NCI-H1048 (cell line): ENCODE measurements at regions not wholly inside any gene's neighbourhood (a gene's known extent, or its start where the extent isn't known, plus 50 kb on each side); places are given as distances from the start of the nearest gene placed in this dataset.

Experiments used
- DNase-seq: peaks from one replicate; lab custom pipeline; 2025; lab: John Stamatoyannopoulos, UW

- DNase-seq, result no peak
Observed at GRCh38 chr6:164021589-164022250, 607.2 kb downstream of the QKI start.

GRCh38 chr6:164020142-164020541 is 605.6 kb downstream of the QKI start:
- no peak for DNase-seq

DNA sequence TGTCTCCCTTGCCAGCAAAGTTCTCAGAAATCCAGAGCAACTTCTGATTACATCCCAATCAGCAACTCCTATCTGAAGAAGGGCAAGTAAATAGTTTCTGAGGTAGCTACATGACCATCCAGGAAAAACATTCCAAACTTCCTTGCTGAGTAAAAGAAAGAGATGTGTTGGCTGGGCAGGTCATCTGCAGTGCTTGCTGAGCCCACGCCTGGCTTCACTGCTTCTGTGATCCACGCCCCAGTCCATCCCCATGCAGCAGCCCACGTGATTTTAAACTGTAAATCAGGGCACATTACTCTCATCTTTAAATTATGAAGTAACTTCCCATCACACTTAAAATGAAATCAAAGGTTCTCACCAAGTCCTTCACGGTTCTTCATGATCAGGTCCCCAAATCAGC is 603.6 kb downstream of the QKI start:
- DNase-seq, result no peak

DNA sequence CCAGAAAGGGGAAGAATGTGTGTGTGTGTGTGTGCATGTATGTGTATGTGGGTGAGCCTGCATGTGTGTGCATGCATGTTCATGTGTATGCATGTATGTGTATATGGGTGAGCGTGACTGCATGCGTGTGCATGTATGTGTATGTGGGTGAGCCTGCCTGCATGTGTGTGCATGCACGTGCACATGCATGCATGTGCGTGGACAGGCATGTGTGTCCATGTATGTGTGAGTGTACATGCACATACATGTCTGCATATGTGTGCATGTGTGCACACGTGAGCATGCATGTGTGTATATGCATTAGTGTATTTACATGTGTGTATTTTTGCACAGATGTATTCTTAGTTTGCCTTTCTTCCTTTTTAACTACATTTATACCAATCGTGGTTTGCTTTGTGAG is 601.5 kb downstream of the QKI start:
- no peak for DNase-seq

GRCh38 chr6:164015088-164015484 is 600.6 kb downstream of the QKI start:
- no peak for DNase-seq

DNA sequence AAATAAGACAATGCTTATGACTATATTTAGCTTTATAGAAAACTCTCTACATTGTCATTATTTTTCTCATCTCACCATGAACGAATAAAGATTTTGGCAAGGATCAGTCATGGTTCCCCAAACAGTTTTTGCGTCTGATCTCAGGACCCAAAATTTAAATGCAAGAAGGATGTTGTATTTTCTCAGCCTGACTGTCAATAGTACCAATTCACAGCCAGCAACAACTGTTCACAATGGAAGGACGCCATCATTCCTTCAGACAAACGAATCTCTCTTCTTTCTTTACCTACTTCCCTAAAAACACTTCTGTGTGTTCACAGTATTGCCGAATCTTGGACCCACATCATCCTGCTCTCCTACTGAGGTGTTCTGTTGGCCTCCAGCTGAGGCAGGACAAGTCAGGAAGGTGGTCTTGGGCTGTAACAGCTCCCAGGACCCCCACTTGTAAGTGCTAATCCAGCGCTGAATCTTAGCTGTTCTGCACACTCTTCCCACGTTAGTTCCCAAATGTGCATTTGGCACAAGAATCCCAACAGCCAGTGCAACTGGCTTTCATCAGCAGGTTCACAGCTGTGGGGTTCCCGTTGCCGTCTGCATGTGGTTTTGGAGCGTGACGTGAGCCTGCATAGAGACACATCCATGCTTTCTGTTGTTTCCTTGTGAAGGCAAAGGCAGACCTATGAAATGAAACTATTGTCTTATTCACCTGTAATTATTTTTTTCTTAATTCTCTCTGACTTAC is 600.0 kb downstream of the QKI start:
- DNase-seq, result no peak

DNA sequence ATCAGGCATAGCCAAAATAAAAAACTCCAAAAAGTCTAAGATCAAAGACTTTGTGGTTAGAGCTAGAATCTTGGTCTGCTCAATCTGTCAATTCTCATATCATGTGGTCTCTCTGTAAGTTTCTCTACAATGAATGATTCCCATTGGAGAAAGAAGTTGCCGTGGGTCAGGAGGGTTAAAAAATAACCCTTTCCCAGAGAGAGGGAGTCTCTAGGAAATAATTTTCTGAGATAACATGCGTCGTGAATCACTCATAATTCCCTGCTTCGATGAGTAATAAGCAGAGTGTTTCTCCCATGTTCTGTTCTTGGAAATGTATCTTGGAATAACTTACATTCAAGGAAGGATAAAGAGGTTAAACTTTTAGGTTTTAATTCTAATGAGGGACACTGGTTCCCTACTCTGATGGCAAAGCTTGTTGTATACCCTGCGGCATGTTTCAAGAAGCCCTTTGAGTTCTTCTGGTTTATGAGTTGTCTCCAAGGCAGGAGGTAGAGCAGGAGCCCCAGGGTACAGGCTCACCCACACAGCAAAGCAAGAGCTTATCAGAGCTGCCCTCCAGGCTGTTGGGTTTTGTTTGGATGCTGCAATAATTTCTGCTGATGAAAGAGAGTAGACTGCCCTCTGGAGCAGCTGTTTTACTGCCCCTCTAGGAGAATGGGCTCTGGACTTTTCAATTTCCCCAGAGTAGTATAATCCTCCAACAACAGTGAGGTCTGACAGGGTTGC is 599.1 kb downstream of the QKI start:
- DNase-seq, result no peak

DNA sequence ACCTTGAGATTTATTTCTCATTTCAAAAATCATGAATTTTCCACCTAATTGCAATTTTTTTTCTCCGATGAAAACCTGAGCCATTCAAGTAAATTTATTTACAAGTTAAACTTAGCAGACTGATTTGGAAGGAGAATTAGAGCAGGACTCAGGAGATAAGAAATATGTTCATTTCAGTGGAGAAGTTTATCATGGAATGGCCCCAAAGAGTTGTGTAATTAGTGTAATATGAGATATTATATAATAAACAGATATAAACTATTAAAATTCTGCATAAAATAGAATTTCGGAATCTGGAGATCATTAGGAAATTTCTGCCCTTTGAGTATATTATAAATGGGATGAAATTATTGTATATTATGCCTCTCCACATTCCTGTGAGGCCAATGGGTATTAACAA is 596.8 kb downstream of the QKI start:
- no peak for DNase-seq

DNA sequence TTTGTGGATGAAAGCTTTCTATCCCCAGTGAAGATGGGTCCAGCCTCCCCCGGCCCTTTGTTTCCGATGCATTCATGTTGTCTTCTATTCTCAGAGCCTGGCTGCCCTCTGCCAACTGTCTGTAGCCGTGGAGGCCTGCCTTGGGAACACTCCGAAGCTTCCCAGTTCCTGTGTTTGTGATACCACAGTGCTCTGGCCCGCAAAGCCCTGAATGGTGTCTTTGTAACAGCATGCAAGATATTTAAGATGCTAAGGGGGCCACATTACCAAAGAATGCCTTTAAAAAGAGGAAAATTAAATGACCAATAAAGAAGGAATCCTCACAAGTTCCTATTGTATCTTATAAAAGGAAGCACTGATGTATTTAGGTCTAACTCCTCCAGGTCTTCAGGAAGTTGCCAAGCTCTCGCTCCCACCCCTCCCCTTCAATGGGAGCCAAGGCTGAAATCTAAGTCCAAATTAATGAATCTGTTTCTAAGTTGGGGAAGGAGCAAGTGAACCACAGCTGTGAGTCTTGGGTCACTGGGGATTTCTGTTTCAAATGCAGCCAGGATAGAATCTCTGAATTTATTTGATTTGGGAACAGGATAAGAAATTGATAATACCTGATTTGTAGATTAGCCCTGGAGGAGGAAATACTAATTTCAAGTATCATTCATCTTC is 596.1 kb downstream of the QKI start:
- no peak for DNase-seq

- no peak for DNase-seq
Observed at GRCh38 chr6:164008902-164009301, 594.4 kb downstream of the QKI start.

- no peak for DNase-seq
Observed at GRCh38 chr6:164007881-164008280, 593.4 kb downstream of the QKI start.

GRCh38 chr6:164006459-164006858 is 591.9 kb downstream of the QKI start:
- no peak for DNase-seq

- DNase-seq, result no peak
Observed at GRCh38 chr6:164005004-164005711, 590.6 kb downstream of the QKI start.

DNA sequence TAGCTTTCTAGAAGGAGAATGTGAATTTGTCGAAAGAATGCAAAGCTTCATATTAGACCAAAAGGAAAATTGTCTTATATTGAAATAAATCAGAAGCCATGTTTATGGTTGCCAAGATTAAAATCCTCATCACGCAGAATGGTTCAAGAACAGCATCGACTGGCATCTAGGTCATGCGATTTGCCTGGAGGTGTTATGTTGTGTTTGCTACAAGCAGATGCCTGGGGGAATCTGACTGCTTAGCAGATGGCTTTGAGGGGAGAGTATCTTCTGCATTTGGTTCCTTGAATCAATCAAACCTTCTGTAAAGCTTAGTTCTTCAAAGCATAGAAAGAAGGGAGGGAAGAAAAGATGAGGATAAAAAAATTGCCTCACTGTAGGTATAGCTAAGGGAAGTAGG is 585.8 kb downstream of the QKI start:
- DNase-seq, result no peak

- no peak for DNase-seq
Observed at GRCh38 chr6:163999475-164000125, 585.1 kb downstream of the QKI start.

- DNase-seq, result no peak
Observed at GRCh38 chr6:163998496-163998895, 584.0 kb downstream of the QKI start.

- no peak for DNase-seq
Observed at GRCh38 chr6:163996491-163996890, 582.0 kb downstream of the QKI start.

GRCh38 chr6:163994566-163994965 is 580.0 kb downstream of the QKI start:
- no peak for DNase-seq

GRCh38 chr6:163992701-163993100 is 578.2 kb downstream of the QKI start:
- no peak for DNase-seq

DNA sequence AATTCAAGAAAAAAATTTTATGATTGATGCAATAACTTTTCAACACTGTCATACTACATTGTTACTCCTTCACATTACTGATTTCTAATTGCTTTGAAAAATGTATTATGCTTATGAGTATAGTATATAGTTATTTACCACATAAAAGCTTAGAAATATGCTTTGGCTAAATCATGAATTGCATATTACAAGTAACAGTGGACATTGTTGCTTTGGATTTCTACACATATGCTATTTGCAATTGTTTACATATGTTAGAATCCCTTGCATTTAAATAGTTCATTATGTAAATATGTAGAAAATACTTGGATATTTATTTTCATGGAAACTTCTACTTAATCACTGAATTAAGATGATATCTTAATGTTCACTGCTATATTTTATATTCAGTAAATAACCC is 577.5 kb downstream of the QKI start:
- no peak for DNase-seq

DNA sequence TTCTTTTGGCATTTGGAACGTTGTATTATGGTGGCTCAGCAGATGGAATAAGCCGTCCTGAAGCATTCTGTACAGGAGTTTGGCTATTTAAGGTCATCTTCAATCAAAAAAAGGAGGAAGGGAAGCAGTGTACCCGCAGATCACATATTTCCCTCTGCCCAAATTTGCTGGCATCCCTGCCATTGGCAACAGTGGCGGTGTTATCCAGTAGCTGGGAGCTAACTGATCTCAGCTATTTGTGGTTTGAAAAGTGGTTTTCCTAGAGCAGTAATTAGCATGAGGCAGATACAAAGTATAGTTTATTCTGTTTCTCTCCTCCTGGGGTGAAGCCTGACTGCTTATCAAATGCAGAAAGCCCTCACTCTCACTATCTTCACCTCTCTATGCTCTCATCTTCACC is 576.8 kb downstream of the QKI start:
- no peak for DNase-seq

GRCh38 chr6:163986313-163986712 is 571.8 kb downstream of the QKI start:
- no peak for DNase-seq
